Stimulated activated naive CD8-positive, alpha-beta T cell treated with anti-CD3 and anti-CD28 coated beads, Interleukin-15, amount 100 ng/mL, for 72 hours (primary cell): ENCODE measurements at regions not wholly inside any gene's neighbourhood (a gene's known extent, or its start where the extent isn't known, plus 50 kb on each side); places are given as distances from the start of the nearest gene placed in this dataset.
"Not testable (repeated sequence)": the region's sequence is repeated elsewhere in the genome, so short reads cannot be mapped to it uniquely, and the experiment has no call there.

Source experiments
- ATAC-seq: fragments of 150-1000 bp; cut with Tn5 transposase; 2 replicates; pipeline ENCODE4 v1.10.0; 2021; ENCODE audit warnings: mild to moderate bottlenecking, moderate library complexity
- DNase-seq, 2 donors: peaks; one replicate each; pipeline ENCODE4 v3.0.0; 2021 to 2022
- H3K27ac Mint-ChIP-seq, 2 donors: one replicate each; pipeline ENCODE4 v1.8.0; 2022; ENCODE audit warnings: mild to moderate bottlenecking in 2 of 2, mixed read lengths in 2 of 2, moderate library complexity in 2 of 2
- H3K27me3 Mint-ChIP-seq: one replicate; pipeline ENCODE4 v1.8.0; 2022; ENCODE audit warnings: mixed read lengths
- H3K4me1 Mint-ChIP-seq: one replicate; pipeline ENCODE4 v1.8.0; 2022; ENCODE audit warnings: mild to moderate bottlenecking, mixed read lengths
- H3K4me3 Mint-ChIP-seq, 2 donors: one replicate each; pipeline ENCODE4 v1.8.0; 2022; ENCODE audit warnings: mild to moderate bottlenecking in 2 of 2, mixed read lengths in 2 of 2, moderate library complexity in 1 of 2
- H3K9me3 Mint-ChIP-seq, 2 donors: one replicate each; pipeline ENCODE4 v1.8.0; 2022; ENCODE audit warnings: mixed read lengths in 2 of 2

- Mint-ChIP-seq H3K4me1 (peaks cover 20% of the 10 kb centered on the region), H3K27me3 (no peaks in the 10 kb centered on the region), H3K27ac (no peak overlapping the region), H3K4me3 (no peak overlapping the region), H3K9me3 (no peaks in the 10 kb centered on the region)
- ATAC-seq (peak; percentile 74), DNase-seq (peak in 1 of 2 donors; percentile 14)
These were observed 114.3 kb downstream of the SPP2 start for GRCh38 chr2:234164493-234165413.

GRCh38 chr2:234163510-234164045 lies 113.1 kb downstream of the SPP2 start:
- no peaks in the 10 kb centered on the region for H3K9me3 Mint-ChIP-seq
- peaks cover 20% of the 10 kb centered on the region for H3K4me1 Mint-ChIP-seq
- no peak overlapping the region for H3K4me3 Mint-ChIP-seq
- ATAC-seq (no peak), DNase-seq (no peak)
- H3K27ac Mint-ChIP-seq: no peak overlapping the region
- H3K27me3 Mint-ChIP-seq: no peaks in the 10 kb centered on the region

GRCh38 chr2:234162861-234163260 lies 112.4 kb downstream of the SPP2 start:
- Mint-ChIP-seq H3K4me1 (peaks cover 20% of the 10 kb centered on the region), H3K9me3 (no peaks in the 10 kb centered on the region), H3K4me3 (no peak overlapping the region), H3K27me3 (no peaks in the 10 kb centered on the region), H3K27ac (no peak overlapping the region)
- DNase-seq (no peak), ATAC-seq (no peak)

- H3K4me1 Mint-ChIP-seq: peaks cover 20% of the 10 kb centered on the region
- no peak overlapping the region for H3K27ac Mint-ChIP-seq
- DNase-seq (no peak), ATAC-seq (no peak)
- no peaks in the 10 kb centered on the region for H3K27me3 Mint-ChIP-seq
- no peaks in the 10 kb centered on the region for H3K9me3 Mint-ChIP-seq
- H3K4me3 Mint-ChIP-seq: no peak overlapping the region
These were observed 111.4 kb downstream of the SPP2 start for GRCh38 chr2:234161932-234162331.

- Mint-ChIP-seq H3K27ac (no peak overlapping the region), H3K4me3 (no peak overlapping the region), H3K4me1 (peaks cover 3% of the 10 kb centered on the region), H3K27me3 (no peaks in the 10 kb centered on the region), H3K9me3 (no peaks in the 10 kb centered on the region)
- DNase-seq: no peak
- ATAC-seq: no peak
These were observed 108.3 kb downstream of the SPP2 start for GRCh38 chr2:234158812-234159211.

- H3K27me3 Mint-ChIP-seq: no peaks in the 10 kb centered on the region
These were observed 107.5 kb downstream of the SPP2 start for GRCh38 chr2:234157817-234158588.

GRCh38 chr2:234156326-234156725 lies 105.8 kb downstream of the SPP2 start:
- Mint-ChIP-seq H3K4me1 (no peaks in the 10 kb centered on the region), H3K4me3 (no peak overlapping the region), H3K9me3 (peaks cover 0 to 7% of the 10 kb centered on the region in 2 donors), H3K27me3 (no peaks in the 10 kb centered on the region), H3K27ac (no peak overlapping the region)
- no peak for DNase-seq
- no peak for ATAC-seq

More at GRCh38 chr2:234157817-234158588, 107.5 kb downstream of the SPP2 start:
- DNase-seq (no peak), ATAC-seq (no peak)
- Mint-ChIP-seq H3K4me3 (no peak overlapping the region), H3K27ac (peak overlapping the region in 1 of 2 donors; percentile 9), H3K9me3 (peaks cover 0 to 7% of the 10 kb centered on the region in 2 donors), H3K4me1 (no peaks in the 10 kb centered on the region)

GRCh38 chr2:234152835-234153234 lies 102.3 kb downstream of the SPP2 start:
- not testable (repeated sequence) for DNase-seq, ATAC-seq, H3K9me3 Mint-ChIP-seq, H3K27ac Mint-ChIP-seq, H3K27me3 Mint-ChIP-seq, H3K4me1 Mint-ChIP-seq, H3K4me3 Mint-ChIP-seq

GRCh38 chr2:234147335-234147861 lies 96.9 kb downstream of the SPP2 start:
- H3K9me3 Mint-ChIP-seq: no peaks in the 10 kb centered on the region
- DNase-seq (no peak), ATAC-seq (peak; percentile 54)
- no peaks in the 10 kb centered on the region for H3K27me3 Mint-ChIP-seq
- H3K4me3 Mint-ChIP-seq: no peak overlapping the region
- H3K4me1 Mint-ChIP-seq: peaks cover 25% of the 10 kb centered on the region
- H3K27ac Mint-ChIP-seq: no peak overlapping the region

GRCh38 chr2:234146087-234146826 lies 95.8 kb downstream of the SPP2 start:
- Mint-ChIP-seq H3K27ac (peak overlapping the region in 1 of 2 donors; percentile 43), H3K4me1 (peaks cover 25% of the 10 kb centered on the region), H3K4me3 (no peak overlapping the region), H3K27me3 (no peaks in the 10 kb centered on the region), H3K9me3 (no peaks in the 10 kb centered on the region)
- no peak for DNase-seq
- ATAC-seq: no peak

- peaks cover 25% of the 10 kb centered on the region for H3K4me1 Mint-ChIP-seq
- ATAC-seq: no peak
- no peak overlapping the region for H3K27ac Mint-ChIP-seq
- DNase-seq: no peak
- no peaks in the 10 kb centered on the region for H3K9me3 Mint-ChIP-seq
- H3K4me3 Mint-ChIP-seq: no peak overlapping the region
- no peaks in the 10 kb centered on the region for H3K27me3 Mint-ChIP-seq
These were observed 95.0 kb downstream of the SPP2 start for GRCh38 chr2:234145511-234145910.

GRCh38 chr2:234145057-234145456 lies 94.6 kb downstream of the SPP2 start:
- ATAC-seq (no peak), DNase-seq (no peak)
- no peaks in the 10 kb centered on the region for H3K27me3 Mint-ChIP-seq
- peaks cover 25% of the 10 kb centered on the region for H3K4me1 Mint-ChIP-seq
- H3K9me3 Mint-ChIP-seq: no peaks in the 10 kb centered on the region
- no peak overlapping the region for H3K4me3 Mint-ChIP-seq
- no peak overlapping the region for H3K27ac Mint-ChIP-seq

GRCh38 chr2:234143896-234144295 lies 93.4 kb downstream of the SPP2 start:
- H3K27me3 Mint-ChIP-seq: no peaks in the 10 kb centered on the region
- H3K27ac Mint-ChIP-seq: no peak overlapping the region
- peaks cover 25% of the 10 kb centered on the region for H3K4me1 Mint-ChIP-seq
- ATAC-seq (no peak), DNase-seq (no peak)
- no peaks in the 10 kb centered on the region for H3K9me3 Mint-ChIP-seq
- no peak overlapping the region for H3K4me3 Mint-ChIP-seq

- H3K27ac Mint-ChIP-seq: no peak overlapping the region
- H3K4me1 Mint-ChIP-seq: peaks cover 18% of the 10 kb centered on the region
- DNase-seq (no peak), ATAC-seq (no peak)
- no peak overlapping the region for H3K4me3 Mint-ChIP-seq
- H3K27me3 Mint-ChIP-seq: no peaks in the 10 kb centered on the region
- no peaks in the 10 kb centered on the region for H3K9me3 Mint-ChIP-seq
These were observed 92.0 kb downstream of the SPP2 start for GRCh38 chr2:234142530-234142929.

GRCh38 chr2:234139755-234140154 lies 89.3 kb downstream of the SPP2 start:
- Mint-ChIP-seq H3K27ac (no peak overlapping the region), H3K9me3 (no peaks in the 10 kb centered on the region), H3K27me3 (no peaks in the 10 kb centered on the region), H3K4me3 (no peak overlapping the region), H3K4me1 (peaks cover 27% of the 10 kb centered on the region)
- no peak for ATAC-seq
- no peak for DNase-seq
